ENCODE measurements at regions not wholly inside any gene's neighbourhood (a gene's known extent, or its start where the extent isn't known, plus 50 kb on each side); places are given as distances from the start of the nearest gene placed in this dataset.

GRCh38 chr2:36032046-36032445 lies 323.5 kb upstream of the CRIM1 start:
- TF ChIP-seq CTCF (IDR thresholded peaks at IDR 0.05; ENCODE audit: low read depth, low read length) (no peak), EZH2phosphoT487 (IDR thresholded peaks at IDR 0.05; ENCODE audit: low read depth) (no peak)

Data from OCI-LY3 (cell line).